Neural progenitor cell (in vitro differentiated cells): ENCODE measurements at regions not wholly inside any gene's neighbourhood (a gene's known extent, or its start where the extent isn't known, plus 50 kb on each side); places are given as distances from the start of the nearest gene placed in this dataset.

Experiments used
- DNase-seq: peaks from one replicate; pipeline ENCODE4 v3.0.0-alpha.2; 2016; ENCODE audit warnings: low spot score
- H2AFZ ChIP-seq: fragments of 200-600 bp; sonication (generic); replicated peaks from 2 replicates; pipeline ENCODE4 v1.6.1; 2016; ENCODE audit warnings: antibody characterized with exemption
- H3F3A ChIP-seq: fragments of 200-600 bp; sonication (generic); 2 replicates; pipeline ENCODE4 v1.6.1; 2016; ENCODE audit warnings: antibody characterized with exemption, low read depth
- H3K27ac ChIP-seq: fragments of 200-600 bp; sonication (generic); 2 replicates; pipeline ENCODE4 v1.5.1; 2016; ENCODE audit warnings: mild to moderate bottlenecking
- H3K27me3 ChIP-seq: fragments of 200-600 bp; sonication (generic); 2 replicates; pipeline ENCODE4 v1.6.1; 2016; ENCODE audit warnings: mild to moderate bottlenecking, moderate library complexity
- H3K36me3 ChIP-seq: fragments of 200-600 bp; sonication (generic); 2 replicates; pipeline ENCODE4 v1.5.1; 2016
- H3K4me1 ChIP-seq: fragments of 200-600 bp; sonication (generic); 2 replicates; pipeline ENCODE4 v1.6.1; 2016; ENCODE audit warnings: mixed run types
- H3K4me2 ChIP-seq: fragments of 200-600 bp; sonication (generic); 2 replicates; pipeline ENCODE4 v1.6.1; 2016
- H3K4me3 ChIP-seq: fragments of 200-600 bp; sonication (generic); 2 replicates; pipeline ENCODE4 v1.5.1; 2016
- H3K79me2 ChIP-seq: fragments of 200-600 bp; sonication (generic); 2 replicates; pipeline ENCODE4 v1.6.1; 2016; ENCODE audit warnings: low read depth
- H3K9ac ChIP-seq: fragments of 200-600 bp; sonication (generic); 2 replicates; pipeline ENCODE4 v1.6.1; 2016
- H3K9me3 ChIP-seq: fragments of 200-600 bp; sonication (generic); 2 replicates; pipeline ENCODE4 v1.5.1; 2016; ENCODE audit warnings: low read depth
- H4K20me1 ChIP-seq: fragments of 200-600 bp; sonication (generic); 2 replicates; pipeline ENCODE4 v1.6.1; 2016; ENCODE audit warnings: low read depth
- H3K27ac Mint-ChIP-seq: 3 replicates; pipeline ENCODE4 v1.8.0; 2021; ENCODE audit warnings: mixed read lengths
- H3K27me3 Mint-ChIP-seq: 2 replicates; pipeline ENCODE4 v1.8.0; 2022; ENCODE audit warnings: low read depth, mild to moderate bottlenecking, inconsistent platforms, moderate library complexity, mixed read lengths; ENCODE audit not compliant: insufficient read depth
- H3K36me3 Mint-ChIP-seq: 3 replicates; pipeline ENCODE4 v1.8.0; 2021; ENCODE audit warnings: mixed read lengths
- H3K4me1 Mint-ChIP-seq: 3 replicates; pipeline ENCODE4 v1.8.0; 2021; ENCODE audit warnings: mixed read lengths
- H3K4me3 Mint-ChIP-seq: 3 replicates; pipeline ENCODE4 v1.8.0; 2021; ENCODE audit warnings: mild to moderate bottlenecking, moderate library complexity, mixed read lengths
- H3K9me3 Mint-ChIP-seq: 3 replicates; pipeline ENCODE4 v1.8.0; 2020; ENCODE audit warnings: mixed read lengths
- EZH2 ChIP-seq: fragments of 200-600 bp; sonication (generic); IDR thresholded peaks from 2 replicates; pipeline ENCODE4 v1.6.1; 2017; ENCODE audit warnings: antibody characterized with exemption, mild to moderate bottlenecking, moderate library complexity
- EZH2phosphoT487 ChIP-seq: fragments of 200-600 bp; sonication (generic); IDR thresholded peaks from 2 replicates; pipeline ENCODE4 v1.6.1; 2017; ENCODE audit warnings: antibody characterized with exemption
- TF ChIP-seq, protein P1 (sequence below): fragments of 200-600 bp; sonication (generic); IDR thresholded peaks from 2 replicates; pipeline ENCODE4 v1.5.1; 2017; ENCODE audit warnings: antibody characterized with exemption, mild to moderate bottlenecking

DNA sequence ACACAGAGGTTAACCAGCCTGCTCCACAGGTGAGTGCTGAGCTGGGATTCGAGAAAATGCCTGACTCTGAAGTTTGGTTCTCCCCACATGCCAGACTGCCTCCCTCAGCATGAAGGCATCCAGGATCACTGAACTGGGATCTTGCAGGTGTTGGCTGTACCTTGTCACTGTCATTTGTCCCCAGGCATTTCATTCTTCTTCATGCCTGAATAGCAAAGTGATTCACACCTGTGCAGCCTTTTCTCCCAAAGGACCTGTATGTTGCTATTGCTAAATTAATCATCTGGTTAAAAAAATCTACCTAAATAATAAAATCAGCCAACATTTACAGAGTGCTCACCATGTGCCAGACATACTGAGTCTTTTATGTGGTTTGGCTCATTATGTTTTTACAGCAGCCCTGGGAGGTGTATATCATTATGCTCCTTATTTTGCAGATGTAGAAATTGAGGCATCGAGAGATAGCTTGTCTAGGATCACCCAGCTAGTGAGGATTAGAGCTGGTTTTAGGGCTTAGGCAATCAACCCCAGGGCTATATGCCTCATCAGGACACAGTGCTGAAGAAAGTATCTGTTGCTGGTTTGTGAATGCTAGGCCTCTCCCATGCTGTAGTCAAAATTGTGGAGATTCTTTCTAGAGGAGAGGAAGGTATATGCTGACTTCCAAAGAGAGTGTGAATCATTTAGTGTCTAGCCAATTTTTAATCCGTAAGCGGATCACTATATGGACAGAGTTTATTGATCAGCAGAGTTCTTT lies 204.4 kb downstream of the HIPK3 start:
- no peak overlapping the region for H3K9ac ChIP-seq
- Mint-ChIP-seq H3K27ac (no peak overlapping the region), H3K36me3 (no peaks in the 10 kb centered on the region), H3K4me3 (no peak overlapping the region), H3K27me3 (no peaks in the 10 kb centered on the region), H3K9me3 (no peaks in the 10 kb centered on the region), H3K4me1 (no peaks in the 10 kb centered on the region)
- H3K9me3 ChIP-seq = no peaks in the 10 kb centered on the region
- no peaks in the 10 kb centered on the region for H3K79me2 ChIP-seq
- no peaks in the 10 kb centered on the region for H3F3A ChIP-seq
- H2AFZ ChIP-seq = no peak overlapping the region
- H3K4me2 ChIP-seq = no peak overlapping the region
- no peaks in the 10 kb centered on the region for H3K4me1 ChIP-seq
- no peaks in the 10 kb centered on the region for H3K36me3 ChIP-seq
- no peaks in the 10 kb centered on the region for H3K27me3 ChIP-seq
- H4K20me1 ChIP-seq = no peaks in the 10 kb centered on the region
- no peak overlapping the region for H3K4me3 ChIP-seq
- TF ChIP-seq EZH2 (no peak), EZH2phosphoT487 (no peak)
- TF ChIP-seq, protein P1, sequence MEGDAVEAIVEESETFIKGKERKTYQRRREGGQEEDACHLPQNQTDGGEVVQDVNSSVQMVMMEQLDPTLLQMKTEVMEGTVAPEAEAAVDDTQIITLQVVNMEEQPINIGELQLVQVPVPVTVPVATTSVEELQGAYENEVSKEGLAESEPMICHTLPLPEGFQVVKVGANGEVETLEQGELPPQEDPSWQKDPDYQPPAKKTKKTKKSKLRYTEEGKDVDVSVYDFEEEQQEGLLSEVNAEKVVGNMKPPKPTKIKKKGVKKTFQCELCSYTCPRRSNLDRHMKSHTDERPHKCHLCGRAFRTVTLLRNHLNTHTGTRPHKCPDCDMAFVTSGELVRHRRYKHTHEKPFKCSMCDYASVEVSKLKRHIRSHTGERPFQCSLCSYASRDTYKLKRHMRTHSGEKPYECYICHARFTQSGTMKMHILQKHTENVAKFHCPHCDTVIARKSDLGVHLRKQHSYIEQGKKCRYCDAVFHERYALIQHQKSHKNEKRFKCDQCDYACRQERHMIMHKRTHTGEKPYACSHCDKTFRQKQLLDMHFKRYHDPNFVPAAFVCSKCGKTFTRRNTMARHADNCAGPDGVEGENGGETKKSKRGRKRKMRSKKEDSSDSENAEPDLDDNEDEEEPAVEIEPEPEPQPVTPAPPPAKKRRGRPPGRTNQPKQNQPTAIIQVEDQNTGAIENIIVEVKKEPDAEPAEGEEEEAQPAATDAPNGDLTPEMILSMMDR = no peak
- no peak for DNase-seq
- H3K27ac ChIP-seq = no peak overlapping the region

DNA sequence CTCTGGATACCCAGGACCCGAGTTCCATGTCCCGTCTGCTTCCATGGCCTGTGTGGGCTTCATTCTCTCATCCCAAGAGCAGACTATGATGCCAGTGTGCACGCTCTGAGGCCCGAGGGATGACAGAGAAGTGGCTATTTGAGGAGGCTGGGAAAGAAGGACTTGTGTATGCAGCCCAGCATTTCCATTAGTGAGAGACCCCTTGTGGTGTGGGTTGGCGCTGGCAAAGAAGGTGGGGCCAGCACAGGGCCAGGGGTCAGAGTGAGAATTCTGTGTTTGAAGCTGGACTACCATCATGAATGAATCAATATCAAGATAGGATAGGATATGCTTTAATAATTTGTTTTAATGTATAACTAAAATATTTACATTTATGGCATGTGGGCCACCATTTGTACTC lies 200.8 kb downstream of the HIPK3 start:
- H3K4me3 Mint-ChIP-seq = no peak overlapping the region
- no peaks in the 10 kb centered on the region for H3K27me3 Mint-ChIP-seq
- Histone ChIP-seq H3F3A (no peaks in the 10 kb centered on the region), H3K27me3 (no peaks in the 10 kb centered on the region), H3K9ac (no peak overlapping the region), H2AFZ (no peak overlapping the region), H3K4me1 (no peaks in the 10 kb centered on the region), H4K20me1 (no peaks in the 10 kb centered on the region), H3K79me2 (no peaks in the 10 kb centered on the region), H3K4me2 (no peak overlapping the region), H3K9me3 (no peaks in the 10 kb centered on the region), H3K4me3 (no peak overlapping the region), H3K27ac (no peak overlapping the region), H3K36me3 (no peaks in the 10 kb centered on the region)
- no peaks in the 10 kb centered on the region for H3K9me3 Mint-ChIP-seq
- DNase-seq = no peak
- H3K27ac Mint-ChIP-seq = no peak overlapping the region
- H3K4me1 Mint-ChIP-seq = peaks cover 3% of the 10 kb centered on the region
- H3K36me3 Mint-ChIP-seq = no peaks in the 10 kb centered on the region
- TF ChIP-seq, protein P1 = no peak
- TF ChIP-seq EZH2phosphoT487 (no peak), EZH2 (no peak)

DNA sequence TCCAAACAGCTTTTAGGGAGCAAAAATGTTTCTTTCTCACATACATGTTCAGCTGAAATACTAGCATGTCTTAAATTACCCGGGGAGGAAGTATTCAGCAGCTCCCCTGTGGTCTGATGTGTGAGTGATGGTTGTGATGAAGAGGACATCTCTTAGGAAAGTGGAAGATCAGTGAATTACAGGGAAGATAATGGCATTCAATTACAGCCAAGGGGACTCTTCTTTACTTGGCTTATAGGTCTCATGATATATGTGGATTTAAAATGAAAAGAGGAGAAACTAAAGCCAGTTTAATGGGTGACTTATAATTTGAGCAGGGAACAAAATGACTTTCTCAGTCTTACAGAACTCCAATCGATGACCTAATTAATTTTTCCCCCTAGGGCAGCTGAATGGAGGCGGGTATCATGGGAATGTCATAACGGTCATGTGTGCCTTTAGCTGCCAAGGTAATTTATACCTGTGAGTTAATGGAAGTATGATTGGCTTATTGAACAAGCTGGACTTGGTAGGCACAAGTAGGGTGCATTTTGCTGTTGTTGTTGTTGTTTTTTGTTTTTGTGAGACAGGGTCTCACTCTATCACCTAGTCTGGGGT lies 198.8 kb downstream of the HIPK3 start:
- Histone ChIP-seq H2AFZ (no peak overlapping the region), H3K9ac (no peak overlapping the region), H3K4me3 (no peak overlapping the region), H3K27me3 (no peaks in the 10 kb centered on the region), H3K4me2 (no peak overlapping the region), H3K4me1 (no peaks in the 10 kb centered on the region), H4K20me1 (no peaks in the 10 kb centered on the region), H3K36me3 (no peaks in the 10 kb centered on the region), H3K79me2 (no peaks in the 10 kb centered on the region), H3K9me3 (no peaks in the 10 kb centered on the region), H3F3A (no peaks in the 10 kb centered on the region), H3K27ac (no peak overlapping the region)
- Mint-ChIP-seq H3K4me1 (peaks cover 3% of the 10 kb centered on the region), H3K4me3 (no peak overlapping the region), H3K36me3 (no peaks in the 10 kb centered on the region), H3K27me3 (no peaks in the 10 kb centered on the region), H3K9me3 (no peaks in the 10 kb centered on the region), H3K27ac (no peak overlapping the region)
- TF ChIP-seq, protein P1 = no peak
- TF ChIP-seq EZH2 (no peak), EZH2phosphoT487 (no peak)
- no peak for DNase-seq
